ENCODE measurements at regions not wholly inside any gene's neighbourhood (a gene's known extent, or its start where the extent isn't known, plus 50 kb on each side); places are given as distances from the start of the nearest gene placed in this dataset.

DNA sequence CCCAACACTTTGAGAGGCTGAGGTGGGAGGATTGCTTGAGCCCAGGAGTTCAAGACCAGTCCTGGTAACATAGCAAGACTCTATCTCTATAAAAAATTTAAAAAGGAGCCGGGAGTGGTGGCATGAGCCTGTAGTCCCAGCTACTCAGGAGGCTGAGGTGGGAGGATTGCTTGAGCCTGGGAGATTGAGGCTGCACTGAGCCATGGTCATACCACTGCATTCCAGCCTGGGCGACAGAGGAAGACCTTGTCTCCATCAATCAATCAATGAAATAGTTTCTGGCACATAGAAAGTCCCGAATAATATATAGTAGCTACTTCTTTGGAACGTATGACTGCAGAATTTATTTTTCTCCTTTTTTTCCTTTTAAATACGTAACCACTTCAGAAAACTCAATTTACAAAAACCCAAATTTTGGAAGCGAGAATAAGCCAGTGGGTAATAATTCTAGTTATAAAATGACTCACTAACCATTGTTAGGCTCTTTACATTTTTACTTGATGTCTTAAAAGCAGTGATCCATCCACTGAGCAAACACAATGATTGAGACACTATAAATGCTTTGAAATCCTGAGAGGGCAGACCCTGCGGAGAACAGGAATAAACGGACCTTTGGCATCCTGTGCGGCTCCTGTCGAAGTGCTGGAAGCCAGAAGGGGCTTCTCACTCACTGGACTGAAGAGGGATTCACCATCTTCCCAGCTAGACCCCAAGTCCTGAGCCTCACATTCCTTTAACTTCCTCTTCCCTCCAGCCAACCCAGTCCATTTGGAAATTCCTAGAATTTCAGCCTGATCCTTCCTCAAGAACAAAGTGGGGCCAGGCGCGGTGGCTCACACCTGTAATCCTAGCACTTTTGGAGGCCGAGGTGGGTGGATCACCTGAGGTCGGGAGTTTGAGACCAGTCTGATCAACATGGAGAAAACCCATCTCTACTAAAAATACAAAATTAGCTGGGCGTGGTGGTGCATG lies 68.4 kb upstream of the MFGE8 start:
- no peak for TF ChIP-seq NFRKB (IDR thresholded peaks at IDR 0.05)
- TF ChIP-seq FOXM1 (IDR thresholded peaks at IDR 0.05; ENCODE audit: borderline replicate concordance): no peak
- no peak for TF ChIP-seq ARNT (IDR thresholded peaks at IDR 0.05)
- TF ChIP-seq BHLHE40 (IDR thresholded peaks at IDR 0.05; ENCODE audit: borderline replicate concordance): no peak
- TF ChIP-seq ELF4 (IDR thresholded peaks at IDR 0.05): no peak
- no peak for TF ChIP-seq CTBP1 (IDR thresholded peaks at IDR 0.05; ENCODE audit: borderline replicate concordance)
- no peak for TF ChIP-seq SP1 (IDR thresholded peaks at IDR 0.05)
- no peak for TF ChIP-seq HDGF (IDR thresholded peaks at IDR 0.05; ENCODE audit: borderline replicate concordance)
- TF ChIP-seq, protein P1, sequence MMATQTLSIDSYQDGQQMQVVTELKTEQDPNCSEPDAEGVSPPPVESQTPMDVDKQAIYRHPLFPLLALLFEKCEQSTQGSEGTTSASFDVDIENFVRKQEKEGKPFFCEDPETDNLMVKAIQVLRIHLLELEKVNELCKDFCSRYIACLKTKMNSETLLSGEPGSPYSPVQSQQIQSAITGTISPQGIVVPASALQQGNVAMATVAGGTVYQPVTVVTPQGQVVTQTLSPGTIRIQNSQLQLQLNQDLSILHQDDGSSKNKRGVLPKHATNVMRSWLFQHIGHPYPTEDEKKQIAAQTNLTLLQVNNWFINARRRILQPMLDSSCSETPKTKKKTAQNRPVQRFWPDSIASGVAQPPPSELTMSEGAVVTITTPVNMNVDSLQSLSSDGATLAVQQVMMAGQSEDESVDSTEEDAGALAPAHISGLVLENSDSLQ (IDR thresholded peaks at IDR 0.05): no peak
- TF ChIP-seq SUZ12 (IDR thresholded peaks at IDR 0.05): no peak
- TF ChIP-seq FOXA1 (IDR thresholded peaks at IDR 0.05): no peak
